GM21737 (cell line): ENCODE measurements at regions not wholly inside any gene's neighbourhood (a gene's known extent, or its start where the extent isn't known, plus 50 kb on each side); places are given as distances from the start of the nearest gene placed in this dataset.
"Not testable (repeated sequence)": the region's sequence is repeated elsewhere in the genome, so short reads cannot be mapped to it uniquely, and the experiment has no call there.

Experiments
- ATAC-seq: cut with Tn5 transposase; IDR thresholded peaks from one replicate; pipeline ENCODE4 v1.9.1; 2021; ENCODE audit warnings: mild to moderate bottlenecking, moderate library complexity; ENCODE audit not compliant: unreplicated experiment

DNA sequence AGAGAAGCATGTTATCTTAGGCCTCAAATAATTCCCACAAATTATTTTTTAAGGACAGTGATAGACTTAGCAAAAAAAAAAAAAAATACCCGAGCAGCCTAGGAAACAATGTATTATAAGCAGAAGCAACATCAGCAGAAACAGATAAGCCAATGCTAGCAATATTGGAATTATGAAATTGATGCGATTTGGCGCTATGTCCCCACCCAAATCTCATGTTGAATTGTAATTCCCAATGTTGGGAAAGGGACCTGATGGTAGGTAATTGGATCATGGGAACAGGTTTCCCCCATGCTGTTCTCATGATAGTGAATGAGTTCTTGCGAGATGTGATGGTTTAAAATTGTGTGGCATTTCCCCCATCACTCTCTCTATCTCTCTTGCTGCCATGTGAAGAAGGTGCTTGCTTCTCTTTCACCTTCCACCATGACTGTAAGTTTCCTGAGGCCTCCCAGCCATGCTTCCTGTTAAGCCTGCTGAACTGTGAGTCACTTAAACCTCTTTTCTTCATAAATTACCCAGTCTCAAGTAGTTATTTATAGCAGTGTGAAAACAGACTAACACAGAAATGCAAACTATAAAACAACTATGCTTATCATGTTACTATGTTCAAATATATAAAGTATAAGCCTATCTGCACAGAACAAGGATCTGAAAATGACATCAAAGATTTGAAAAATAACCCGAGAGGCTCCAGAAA is 75.6 kb upstream of the HIVEP3 start:
- no peak for ATAC-seq

DNA sequence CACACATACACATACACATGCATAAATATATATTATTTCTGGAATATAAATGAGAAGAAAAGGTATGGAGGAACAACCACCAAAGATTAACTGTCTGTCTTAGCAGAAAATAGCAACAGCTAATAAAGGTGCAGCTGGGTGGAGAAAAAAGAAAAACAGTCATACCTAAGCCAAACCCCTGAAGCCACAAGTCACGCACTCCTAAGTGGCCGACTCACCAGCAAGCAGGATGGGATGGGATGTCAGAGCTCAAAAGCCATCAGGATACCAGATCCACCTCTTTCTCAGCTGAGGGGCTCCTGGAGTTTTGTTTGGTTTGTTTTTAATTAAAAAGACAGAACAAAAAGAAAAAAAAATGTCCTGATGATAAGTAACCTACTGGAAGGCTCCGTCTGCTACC is 64.7 kb upstream of the HIVEP3 start:
- ATAC-seq = no peak

DNA sequence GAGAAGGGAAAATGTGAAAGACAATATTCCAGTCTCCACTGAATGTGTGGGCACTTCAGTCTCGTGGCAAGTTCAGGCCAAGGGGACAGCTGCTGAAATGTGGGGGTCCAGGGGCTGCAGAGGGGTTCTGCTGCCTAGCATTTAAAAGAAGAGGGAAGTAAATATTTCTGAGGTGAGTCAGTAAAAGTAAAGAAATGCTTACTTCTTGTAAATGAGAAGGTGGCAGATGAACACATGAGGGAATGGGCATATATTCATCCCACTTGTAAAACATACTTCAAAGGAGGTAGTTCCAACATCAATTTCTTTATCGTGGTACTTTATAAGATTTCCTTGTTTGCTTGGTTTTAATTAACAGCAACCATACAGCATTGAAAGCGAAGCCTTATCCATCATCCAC is 63.1 kb upstream of the HIVEP3 start:
- ATAC-seq = no peak

DNA sequence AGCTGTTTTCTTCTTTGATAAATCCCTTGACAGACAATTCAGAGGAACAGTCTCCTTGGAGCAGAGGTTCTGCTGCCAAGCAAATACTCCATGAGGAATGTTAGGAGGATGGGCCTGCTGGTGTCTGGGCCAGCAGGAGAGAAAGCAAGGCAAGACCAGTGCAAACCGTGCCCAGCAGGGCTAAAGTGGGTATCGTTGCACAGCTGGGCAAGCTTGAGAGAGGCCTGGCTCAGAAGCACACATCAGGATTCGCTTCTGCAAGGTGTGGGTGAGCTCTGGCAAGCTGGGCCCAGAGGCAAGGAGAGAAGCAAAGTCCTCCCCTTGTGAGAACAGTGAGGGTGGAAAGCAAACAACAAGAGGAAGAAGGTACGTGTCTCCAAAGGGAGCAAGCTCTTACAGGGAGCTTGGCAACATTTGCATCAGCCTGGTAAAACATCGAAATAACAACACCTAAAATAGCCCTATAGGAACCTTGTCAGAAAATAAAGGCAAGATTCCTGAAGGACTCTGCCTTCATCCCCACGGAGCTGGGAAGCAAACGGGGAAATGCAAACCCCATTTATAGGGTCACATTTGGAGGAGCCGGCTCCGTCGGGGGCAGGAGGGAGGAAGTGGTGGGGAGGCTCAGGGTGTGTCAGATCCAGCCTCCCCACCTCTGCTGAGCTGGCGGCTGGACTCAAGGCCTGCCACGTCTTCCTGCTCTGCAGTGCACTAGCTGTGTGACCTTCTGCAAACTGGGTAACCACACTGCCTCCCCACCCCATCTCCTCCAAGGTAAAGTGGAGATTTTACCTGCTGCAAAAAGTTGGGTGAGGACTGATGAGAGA is 62.3 kb upstream of the HIVEP3 start:
- ATAC-seq = no peak

DNA sequence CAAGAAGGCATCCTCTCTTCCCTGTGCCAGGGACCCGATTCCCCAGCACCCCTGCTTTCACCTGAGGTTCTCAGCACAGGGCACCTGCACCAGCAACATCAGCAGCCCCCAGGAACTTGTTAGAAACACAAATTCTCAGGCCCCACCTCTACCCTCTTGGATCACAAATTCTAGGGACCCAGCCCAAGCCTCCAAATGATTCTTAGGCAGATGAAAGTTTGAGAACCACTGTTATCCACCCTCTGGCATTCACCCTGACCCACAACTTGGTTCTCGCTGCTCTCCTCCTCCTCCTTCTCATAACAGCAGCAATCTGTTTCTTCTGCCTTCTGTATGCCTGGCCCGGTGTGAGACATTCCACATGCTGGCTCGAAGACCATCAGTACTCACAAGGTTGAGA is 60.3 kb upstream of the HIVEP3 start:
- ATAC-seq = no peak

DNA sequence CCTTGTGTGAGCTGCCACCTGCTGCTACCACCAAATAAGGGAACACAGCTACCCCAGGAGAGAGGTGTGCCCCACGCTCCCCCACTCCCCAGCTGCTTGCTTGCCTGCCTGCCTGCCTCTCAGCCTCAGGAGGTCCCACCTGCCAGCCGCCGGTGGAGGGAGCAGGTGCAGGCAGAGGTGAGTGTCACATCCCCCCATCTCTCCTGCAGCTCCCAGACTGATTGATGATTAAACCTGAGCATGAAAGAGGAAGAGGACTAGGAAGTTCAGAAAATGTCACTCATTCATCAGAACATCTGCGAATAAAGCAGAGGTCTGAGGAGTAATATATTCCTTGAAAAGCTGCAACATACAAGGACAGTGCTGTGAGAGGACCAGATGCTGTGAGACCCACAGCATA is 58.6 kb upstream of the HIVEP3 start:
- ATAC-seq = no peak

DNA sequence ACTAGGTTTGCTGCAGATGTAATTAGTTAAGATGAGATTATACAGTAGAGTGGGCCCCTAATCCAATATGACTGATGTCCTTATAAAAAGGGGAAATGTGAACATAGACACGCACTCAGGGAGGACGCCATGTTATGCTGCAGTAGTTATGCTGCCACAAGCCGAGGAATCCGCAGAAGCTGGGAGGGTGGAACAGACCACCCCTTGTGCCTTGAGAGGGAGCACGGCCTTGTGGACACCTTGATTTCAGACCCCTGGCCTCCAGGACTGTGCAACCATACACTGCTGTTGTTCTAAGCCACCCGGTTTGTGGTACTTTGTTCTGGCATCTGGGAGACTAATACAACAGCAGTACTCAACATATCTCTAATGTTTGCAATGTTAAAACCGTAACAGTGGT is 57.9 kb upstream of the HIVEP3 start:
- ATAC-seq = no peak

DNA sequence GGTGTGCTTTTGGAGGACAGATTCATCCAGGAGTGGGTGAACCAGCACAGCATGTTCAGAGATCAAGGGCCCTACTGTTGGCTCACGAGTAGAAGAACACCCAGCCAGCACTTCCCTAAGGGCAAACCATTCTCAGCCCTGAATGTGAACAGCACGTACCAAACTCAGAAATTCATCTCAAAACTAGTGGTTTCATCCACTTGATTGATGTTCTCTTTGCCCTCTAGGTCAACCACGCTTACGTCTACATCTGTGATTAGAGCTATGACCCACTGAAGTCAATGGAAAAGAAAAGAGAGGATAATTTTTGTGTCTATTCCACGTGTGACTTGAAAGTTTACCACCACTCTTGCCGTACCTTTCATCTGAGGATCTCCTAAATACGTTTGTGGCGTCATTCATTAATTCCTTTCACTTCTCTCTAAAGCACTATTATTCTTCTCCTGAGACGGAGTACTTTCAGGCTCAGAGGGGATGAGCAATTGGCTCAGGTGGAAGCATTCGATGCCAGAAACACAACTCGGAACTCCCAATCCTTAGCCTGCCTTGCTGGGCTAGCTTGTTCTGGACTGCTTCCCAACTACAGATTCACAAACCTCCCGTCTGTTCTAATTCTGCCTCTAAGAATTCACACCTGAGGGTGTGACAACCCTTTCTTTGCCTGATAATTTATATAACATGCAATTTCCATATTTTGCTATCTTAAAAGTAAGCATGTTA is 57.3 kb upstream of the HIVEP3 start:
- ATAC-seq = no peak

DNA sequence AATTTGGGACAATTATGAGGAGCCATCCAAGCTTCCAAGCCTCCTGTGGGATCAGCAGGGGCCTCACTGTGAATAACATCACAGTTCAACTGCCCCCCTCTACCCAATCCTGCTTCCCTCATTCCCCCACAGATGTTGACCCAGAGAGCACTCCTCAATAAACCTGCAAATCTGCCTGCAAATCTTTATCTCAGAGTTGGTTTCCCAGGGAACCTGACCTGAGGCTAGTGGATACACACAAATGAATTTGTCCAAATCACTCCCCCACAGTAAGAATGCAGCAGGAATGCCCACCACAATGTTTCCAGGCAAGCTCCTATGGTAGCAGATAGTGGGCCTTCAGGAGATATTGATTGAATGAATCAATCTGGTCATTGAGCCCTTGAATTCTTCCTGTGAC is 56.4 kb upstream of the HIVEP3 start:
- ATAC-seq = no peak

DNA sequence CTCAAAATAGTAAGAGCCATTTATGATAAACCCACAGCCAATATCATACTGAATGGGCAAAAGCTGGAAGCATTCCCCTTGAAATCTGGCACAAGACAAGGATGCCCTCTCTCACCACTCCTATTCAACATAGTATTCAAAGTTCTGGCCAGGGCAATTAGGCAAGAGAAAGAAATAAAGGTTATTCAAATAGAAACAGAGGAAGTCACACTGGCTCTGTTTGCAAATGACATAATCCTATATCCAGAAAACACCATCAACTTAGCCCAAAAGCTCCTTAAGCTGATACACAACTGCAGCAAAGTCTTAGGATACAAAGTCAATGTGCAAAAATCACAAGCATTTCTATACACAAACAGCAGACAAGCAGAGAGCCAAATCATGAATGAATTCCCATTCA is 49.8 kb upstream of the HIVEP3 start:
- ATAC-seq = not testable (repeated sequence)
